ENCODE measurements at regions not wholly inside any gene's neighbourhood (a gene's known extent, or its start where the extent isn't known, plus 50 kb on each side); places are given as distances from the start of the nearest gene placed in this dataset.
"Not testable (repeated sequence)": the region's sequence is repeated elsewhere in the genome, so short reads cannot be mapped to it uniquely, and the experiment has no call there.

- in situ Hi-C loops (cut with MboI); H3K9ac ChIP-seq (ENCODE audit: control insufficient read depth, insufficient read depth, low read length); H3K9me3 ChIP-seq (replicated peaks; ENCODE audit: control insufficient read depth, insufficient read depth, low read length); POLR2A ChIA-PET; H3K36me3 ChIP-seq (ENCODE audit: control insufficient read depth in 2 of 2, insufficient read depth in 2 of 2, low read length in 1 of 2); FAIRE-seq; BruUV-seq (replicated peaks); H4K20me1 ChIP-seq (ENCODE audit: control insufficient read depth, insufficient read depth); RAD21 ChIA-PET (ENCODE audit: unreplicated experiment); H2AFZ ChIP-seq (ENCODE audit: control insufficient read depth, low read depth, low read length); H3K4me2 ChIP-seq (ENCODE audit: control insufficient read depth, insufficient read depth); H3K4me3 ChIP-seq; H3K79me2 ChIP-seq (ENCODE audit: control insufficient read depth, insufficient read depth, low read length); DNase-seq (ENCODE audit: low read depth, low spot score); H3K27ac ChIP-seq (ENCODE audit: control insufficient read depth, insufficient read depth); intact Hi-C loops (cut with micrococcal nuclease; ENCODE audit: unreplicated experiment); ATAC-seq; H3K4me1 ChIP-seq (ENCODE audit: control insufficient read depth, insufficient read depth, low read length); SMC1A ChIA-PET (ENCODE audit: uncharacterized antibody, unreplicated experiment); H3K27me3 ChIP-seq (replicated peaks in 1 of 2; ENCODE audit: control insufficient read depth in 2 of 2, insufficient read depth in 2 of 2, low read length in 1 of 2); CTCF ChIA-PET: not testable (repeated sequence)
- WGBS (ENCODE audit: insufficient coverage, insufficient replicate concordance, low lambda C conversion rate, missing lambda C conversion rate) = 71% methylated on average over 20 of the region's 25 CpGs
Measured at GRCh38 chr10:35858676-35859283, 216.7 kb upstream of the FZD8 start.

DNA sequence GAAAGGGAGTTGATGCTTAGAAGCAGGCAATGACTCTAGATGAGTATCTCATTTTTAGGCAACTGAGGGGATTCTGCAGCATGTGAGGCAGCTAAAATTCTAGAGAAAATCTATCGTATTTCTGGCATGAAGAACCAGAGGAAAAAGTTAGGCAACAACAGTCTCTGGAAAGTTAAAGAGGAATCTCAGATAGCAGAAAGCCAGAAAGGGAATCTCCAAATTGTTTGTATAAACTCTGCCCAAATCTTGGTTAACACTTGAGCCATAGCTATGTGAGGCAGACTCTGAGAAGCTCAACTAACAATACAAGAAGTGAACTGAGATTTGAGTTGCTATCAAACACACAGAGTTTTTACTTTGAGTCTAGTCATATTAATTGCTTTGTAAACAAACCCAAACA is 215.8 kb upstream of the FZD8 start:
- intact Hi-C loops (cut with micrococcal nuclease; ENCODE audit: unreplicated experiment) = no loop called here
- FAIRE-seq (no peak), ATAC-seq (no peak), DNase-seq (ENCODE audit: low read depth, low spot score) (no peak)
- ChIA-PET CTCF (interaction anchor here (1.4 kb wide), 1 partner anchor 9 kb away, joined by 8 read pairs; no protein-coding TSS in a partner anchor), RAD21 (ENCODE audit: unreplicated experiment) (no interaction called here), SMC1A (ENCODE audit: uncharacterized antibody, unreplicated experiment) (no interaction called here), POLR2A (no interaction called here)
- 0% methylated on average over 1 of the region's 1 CpG for WGBS (ENCODE audit: insufficient coverage, insufficient replicate concordance, low lambda C conversion rate, missing lambda C conversion rate)
- BruUV-seq (replicated peaks) = no TSS peak
- Histone ChIP-seq H2AFZ (ENCODE audit: control insufficient read depth, low read depth, low read length) (no peak overlapping the region), H3K9ac (ENCODE audit: control insufficient read depth, insufficient read depth, low read length) (no peak overlapping the region), H3K27me3 (replicated peaks in 1 of 2; ENCODE audit: control insufficient read depth in 2 of 2, insufficient read depth in 2 of 2, low read length in 1 of 2) (no peaks in the 10 kb centered on the region), H3K27ac (ENCODE audit: control insufficient read depth, insufficient read depth) (no peak overlapping the region), H3K79me2 (ENCODE audit: control insufficient read depth, insufficient read depth, low read length) (no peaks in the 10 kb centered on the region), H3K9me3 (replicated peaks; ENCODE audit: control insufficient read depth, insufficient read depth, low read length) (no peaks in the 10 kb centered on the region), H4K20me1 (ENCODE audit: control insufficient read depth, insufficient read depth) (no peaks in the 10 kb centered on the region), H3K36me3 (ENCODE audit: control insufficient read depth in 2 of 2, insufficient read depth in 2 of 2, low read length in 1 of 2) (no peaks in the 10 kb centered on the region), H3K4me2 (ENCODE audit: control insufficient read depth, insufficient read depth) (no peak overlapping the region), H3K4me1 (ENCODE audit: control insufficient read depth, insufficient read depth, low read length) (no peaks in the 10 kb centered on the region), H3K4me3 (no peak overlapping the region)
- in situ Hi-C loops (cut with MboI) = no loop called here
- TF ChIP-seq, protein P1, sequence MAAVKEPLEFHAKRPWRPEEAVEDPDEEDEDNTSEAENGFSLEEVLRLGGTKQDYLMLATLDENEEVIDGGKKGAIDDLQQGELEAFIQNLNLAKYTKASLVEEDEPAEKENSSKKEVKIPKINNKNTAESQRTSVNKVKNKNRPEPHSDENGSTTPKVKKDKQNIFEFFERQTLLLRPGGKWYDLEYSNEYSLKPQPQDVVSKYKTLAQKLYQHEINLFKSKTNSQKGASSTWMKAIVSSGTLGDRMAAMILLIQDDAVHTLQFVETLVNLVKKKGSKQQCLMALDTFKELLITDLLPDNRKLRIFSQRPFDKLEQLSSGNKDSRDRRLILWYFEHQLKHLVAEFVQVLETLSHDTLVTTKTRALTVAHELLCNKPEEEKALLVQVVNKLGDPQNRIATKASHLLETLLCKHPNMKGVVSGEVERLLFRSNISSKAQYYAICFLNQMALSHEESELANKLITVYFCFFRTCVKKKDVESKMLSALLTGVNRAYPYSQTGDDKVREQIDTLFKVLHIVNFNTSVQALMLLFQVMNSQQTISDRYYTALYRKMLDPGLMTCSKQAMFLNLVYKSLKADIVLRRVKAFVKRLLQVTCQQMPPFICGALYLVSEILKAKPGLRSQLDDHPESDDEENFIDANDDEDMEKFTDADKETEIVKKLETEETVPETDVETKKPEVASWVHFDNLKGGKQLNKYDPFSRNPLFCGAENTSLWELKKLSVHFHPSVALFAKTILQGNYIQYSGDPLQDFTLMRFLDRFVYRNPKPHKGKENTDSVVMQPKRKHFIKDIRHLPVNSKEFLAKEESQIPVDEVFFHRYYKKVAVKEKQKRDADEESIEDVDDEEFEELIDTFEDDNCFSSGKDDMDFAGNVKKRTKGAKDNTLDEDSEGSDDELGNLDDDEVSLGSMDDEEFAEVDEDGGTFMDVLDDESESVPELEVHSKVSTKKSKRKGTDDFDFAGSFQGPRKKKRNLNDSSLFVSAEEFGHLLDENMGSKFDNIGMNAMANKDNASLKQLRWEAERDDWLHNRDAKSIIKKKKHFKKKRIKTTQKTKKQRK (IDR thresholded peaks at IDR 0.05; ENCODE audit: low read depth, low read length) = no peak
- TF ChIP-seq CBFB (IDR thresholded peaks at IDR 0.05; ENCODE audit: low read depth) (no peak), HCFC1 (IDR thresholded peaks at IDR 0.05; ENCODE audit: low read length) (no peak), YBX1 (IDR thresholded peaks at IDR 0.05) (no peak), PML (IDR thresholded peaks at IDR 0.05; ENCODE audit: low read length) (no peak)
